GM11168 (cell line): ENCODE measurements at regions not wholly inside any gene's neighbourhood (a gene's known extent, or its start where the extent isn't known, plus 50 kb on each side); places are given as distances from the start of the nearest gene placed in this dataset.

ENCODE experiments used
- in situ Hi-C: fragments of 300-500 bp; cut with MboI; formaldehyde crosslinking; loops from one replicate; pipeline ENCODE4 v1.12.0; 2022; ENCODE audit warnings: low sequenced_read_pairs; ENCODE audit not compliant: unreplicated experiment

GRCh38 chr6:8499540-8499939 is 64.2 kb upstream of the SLC35B3 start:
- in situ Hi-C loops, result no loop called here

- in situ Hi-C loops, result no loop called here
These were observed 59.4 kb upstream of the SLC35B3 start for GRCh38 chr6:8494730-8495129.

GRCh38 chr6:8492536-8493133 is 57.3 kb upstream of the SLC35B3 start:
- in situ Hi-C loops, result no loop called here
